Skeletal muscle satellite cell (primary cell): ENCODE measurements at regions not wholly inside any gene's neighbourhood (a gene's known extent, or its start where the extent isn't known, plus 50 kb on each side); places are given as distances from the start of the nearest gene placed in this dataset.

Experiments used
- H3K27me3 ChIP-seq: 2 replicates; pipeline ENCODE4 v1.7.0; 2013; ENCODE audit warnings: low read length; ENCODE audit not compliant: control insufficient read depth, insufficient read depth
- H3K36me3 ChIP-seq: 2 replicates; pipeline ENCODE4 v1.7.0; 2013; ENCODE audit warnings: mild to moderate bottlenecking, control low read depth, low read length; ENCODE audit not compliant: insufficient read depth
- H3K4me1 ChIP-seq: 2 replicates; pipeline ENCODE4 v1.7.0; 2013; ENCODE audit warnings: low read length; ENCODE audit not compliant: control insufficient read depth, insufficient read depth
- H3K4me2 ChIP-seq: 2 replicates; pipeline ENCODE4 v1.7.0; 2013; ENCODE audit warnings: mild to moderate bottlenecking, low read length
- H3K4me3 ChIP-seq: 2 replicates; pipeline ENCODE4 v1.7.0; 2013; ENCODE audit warnings: low read length
- H3K9ac ChIP-seq: 2 replicates; pipeline ENCODE4 v1.7.0; 2013; ENCODE audit warnings: mild to moderate bottlenecking, low read depth, low read length, moderate library complexity
- H3K9me3 ChIP-seq: replicated peaks from 2 replicates; pipeline ENCODE4 v1.7.0; 2013; ENCODE audit warnings: mild to moderate bottlenecking, control low read depth, low read length

DNA sequence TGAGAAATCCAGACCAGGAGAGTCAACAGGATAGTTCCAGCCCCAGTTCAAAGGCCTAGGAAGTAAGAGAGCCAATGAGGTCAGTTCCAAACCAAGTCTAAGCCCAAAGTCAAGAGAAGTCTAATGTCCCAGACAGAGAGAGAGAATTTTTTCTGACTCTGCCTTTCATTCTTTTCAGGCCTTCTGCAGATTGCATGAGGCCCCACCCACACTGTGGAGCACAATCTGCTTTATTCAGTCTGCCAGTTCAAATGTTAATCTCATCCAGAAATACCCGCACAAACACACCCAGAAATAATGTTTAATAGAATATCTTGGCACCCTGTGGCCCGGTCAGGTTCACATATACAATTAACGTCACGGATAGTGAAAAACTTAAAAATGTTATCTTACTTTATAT is 962.4 kb upstream of the SOX9 start:
- no peak overlapping the region for H3K9ac ChIP-seq
- no peaks in the 10 kb centered on the region for H3K36me3 ChIP-seq
- H3K4me3 ChIP-seq, result no peak overlapping the region
- no peaks in the 10 kb centered on the region for H3K27me3 ChIP-seq
- no peak overlapping the region for H3K4me2 ChIP-seq
- no peaks in the 10 kb centered on the region for H3K9me3 ChIP-seq
- H3K4me1 ChIP-seq, result no peaks in the 10 kb centered on the region

DNA sequence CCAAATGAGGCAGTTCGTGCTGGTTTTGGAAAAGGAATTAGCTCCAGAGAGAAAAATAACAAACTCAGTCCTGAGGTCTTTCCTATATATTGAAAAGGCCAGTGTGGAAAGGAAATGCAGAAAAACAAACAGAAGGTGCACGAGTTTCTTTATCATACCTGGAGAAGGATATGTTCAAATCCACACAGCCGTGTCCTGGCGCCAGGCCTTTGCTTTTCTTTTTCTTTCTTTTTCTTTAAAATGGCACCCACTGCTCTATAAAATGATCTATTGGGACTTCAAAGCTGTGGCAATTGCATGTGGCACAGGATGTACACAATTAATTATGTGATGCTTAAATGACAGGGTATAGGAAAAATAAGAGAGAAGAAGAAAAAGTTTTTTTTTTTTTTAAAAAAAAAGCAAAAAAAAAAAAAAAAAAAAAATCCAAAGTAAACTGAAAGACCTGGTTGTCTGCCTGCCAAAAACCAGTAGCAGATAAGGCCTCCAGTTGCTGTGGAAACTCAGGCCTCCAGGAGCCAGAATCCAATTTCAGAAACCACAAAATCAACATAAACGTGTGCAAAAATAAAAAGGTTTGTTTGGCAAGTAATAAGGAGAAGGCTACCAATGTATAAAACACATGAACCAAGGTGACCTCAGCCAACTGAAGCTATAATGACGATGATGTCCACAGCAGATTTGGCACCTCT is 957.6 kb upstream of the SOX9 start:
- Histone ChIP-seq H3K27me3 (no peaks in the 10 kb centered on the region), H3K4me3 (no peak overlapping the region), H3K36me3 (no peaks in the 10 kb centered on the region), H3K9ac (no peak overlapping the region), H3K4me1 (no peaks in the 10 kb centered on the region), H3K9me3 (no peaks in the 10 kb centered on the region), H3K4me2 (no peak overlapping the region)

DNA sequence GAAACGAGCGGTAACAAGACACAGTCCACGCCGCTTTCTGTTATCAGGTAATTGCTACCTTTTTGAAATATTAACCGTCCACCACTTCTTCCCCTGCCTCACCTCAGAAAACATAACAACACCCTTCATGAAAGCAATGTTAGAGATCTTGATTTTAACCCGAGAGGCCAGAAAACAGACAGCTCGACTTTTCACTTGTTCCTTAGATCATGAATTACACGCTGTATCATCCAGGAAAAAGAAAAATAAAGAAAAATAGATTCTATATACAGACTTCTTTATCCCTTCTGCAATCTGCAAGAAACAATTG is 957.1 kb upstream of the SOX9 start:
- no peaks in the 10 kb centered on the region for H3K9me3 ChIP-seq
- H3K4me3 ChIP-seq, result no peak overlapping the region
- no peak overlapping the region for H3K4me2 ChIP-seq
- no peaks in the 10 kb centered on the region for H3K27me3 ChIP-seq
- no peaks in the 10 kb centered on the region for H3K36me3 ChIP-seq
- no peak overlapping the region for H3K9ac ChIP-seq
- H3K4me1 ChIP-seq, result no peaks in the 10 kb centered on the region

GRCh38 chr17:71164561-71164960 is 956.3 kb upstream of the SOX9 start:
- H3K36me3 ChIP-seq, result no peaks in the 10 kb centered on the region
- H3K9ac ChIP-seq, result no peak overlapping the region
- H3K9me3 ChIP-seq, result no peaks in the 10 kb centered on the region
- no peak overlapping the region for H3K4me2 ChIP-seq
- H3K4me3 ChIP-seq, result no peak overlapping the region
- no peaks in the 10 kb centered on the region for H3K27me3 ChIP-seq
- no peaks in the 10 kb centered on the region for H3K4me1 ChIP-seq

- Histone ChIP-seq H3K9ac (no peak overlapping the region), H3K4me2 (no peak overlapping the region), H3K4me3 (no peak overlapping the region), H3K9me3 (no peaks in the 10 kb centered on the region), H3K27me3 (no peaks in the 10 kb centered on the region), H3K4me1 (no peaks in the 10 kb centered on the region), H3K36me3 (no peaks in the 10 kb centered on the region)
Observed at GRCh38 chr17:71166311-71166710, 954.5 kb upstream of the SOX9 start.

DNA sequence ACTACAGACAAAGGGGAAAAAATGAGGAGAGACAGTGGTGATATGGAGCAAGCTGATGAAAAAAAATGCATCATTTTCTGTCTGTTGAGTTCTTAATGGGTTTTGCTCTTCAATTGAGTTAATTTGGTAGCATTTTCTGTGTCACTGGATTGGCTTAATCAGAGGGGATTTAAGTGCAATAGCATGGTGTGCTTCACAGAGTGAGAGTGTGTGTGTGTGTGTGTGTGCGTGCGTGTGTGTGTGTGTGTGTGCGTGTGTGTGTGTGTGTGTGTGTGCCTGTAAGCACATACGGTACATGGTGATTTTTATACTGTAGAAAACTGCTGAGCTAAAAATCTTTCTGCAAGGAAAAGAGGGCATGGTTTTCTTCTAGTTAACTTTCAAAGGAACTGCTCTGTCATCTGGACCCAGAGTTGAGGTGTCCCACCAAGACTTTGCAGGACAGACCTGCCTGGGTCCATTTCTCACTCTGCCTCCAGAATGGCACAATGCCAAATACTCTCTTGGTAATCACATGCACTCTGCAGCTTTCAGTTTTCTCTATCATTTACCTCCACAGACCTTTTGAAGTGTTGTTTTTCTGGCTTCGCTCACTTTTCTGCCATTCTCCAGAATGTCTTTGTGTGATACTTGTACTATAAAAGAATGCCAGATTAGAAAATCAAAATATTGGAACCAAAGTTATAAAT is 952.6 kb upstream of the SOX9 start:
- H3K36me3 ChIP-seq, result no peaks in the 10 kb centered on the region
- H3K4me2 ChIP-seq, result no peak overlapping the region
- no peak overlapping the region for H3K4me3 ChIP-seq
- no peak overlapping the region for H3K9ac ChIP-seq
- H3K4me1 ChIP-seq, result no peaks in the 10 kb centered on the region
- H3K9me3 ChIP-seq, result no peaks in the 10 kb centered on the region
- no peaks in the 10 kb centered on the region for H3K27me3 ChIP-seq

DNA sequence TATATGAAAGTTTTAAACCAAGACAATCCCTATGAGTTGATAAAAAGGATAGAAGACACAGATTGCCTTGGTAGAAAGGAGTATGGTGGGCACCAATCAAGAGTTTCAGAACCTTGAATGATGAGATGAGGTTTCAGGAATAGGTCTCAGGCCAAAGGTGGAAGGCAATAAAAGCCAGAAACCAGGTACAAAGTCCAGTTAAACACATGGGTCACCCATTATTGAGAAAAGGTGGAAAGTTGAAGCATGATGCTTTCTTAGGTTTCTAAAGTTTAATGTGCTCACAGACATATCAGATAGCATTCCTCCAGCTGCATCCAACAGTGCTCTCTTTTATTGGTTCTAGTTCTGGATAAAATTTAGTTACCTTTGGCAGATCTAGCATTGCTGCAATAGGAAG is 950.8 kb upstream of the SOX9 start:
- no peak overlapping the region for H3K4me3 ChIP-seq
- no peaks in the 10 kb centered on the region for H3K4me1 ChIP-seq
- no peaks in the 10 kb centered on the region for H3K9me3 ChIP-seq
- H3K36me3 ChIP-seq, result no peaks in the 10 kb centered on the region
- H3K27me3 ChIP-seq, result no peaks in the 10 kb centered on the region
- no peak overlapping the region for H3K9ac ChIP-seq
- H3K4me2 ChIP-seq, result no peak overlapping the region

GRCh38 chr17:71171270-71171669 is 949.5 kb upstream of the SOX9 start:
- Histone ChIP-seq H3K9me3 (no peaks in the 10 kb centered on the region), H3K27me3 (no peaks in the 10 kb centered on the region), H3K4me3 (no peak overlapping the region), H3K4me1 (no peaks in the 10 kb centered on the region), H3K9ac (no peak overlapping the region), H3K36me3 (no peaks in the 10 kb centered on the region), H3K4me2 (no peak overlapping the region)

- Histone ChIP-seq H3K36me3 (no peaks in the 10 kb centered on the region), H3K9me3 (no peaks in the 10 kb centered on the region), H3K4me3 (no peak overlapping the region), H3K9ac (no peak overlapping the region), H3K4me1 (no peaks in the 10 kb centered on the region), H3K4me2 (no peak overlapping the region), H3K27me3 (no peaks in the 10 kb centered on the region)
Observed at GRCh38 chr17:71173991-71174390, 946.8 kb upstream of the SOX9 start.

DNA sequence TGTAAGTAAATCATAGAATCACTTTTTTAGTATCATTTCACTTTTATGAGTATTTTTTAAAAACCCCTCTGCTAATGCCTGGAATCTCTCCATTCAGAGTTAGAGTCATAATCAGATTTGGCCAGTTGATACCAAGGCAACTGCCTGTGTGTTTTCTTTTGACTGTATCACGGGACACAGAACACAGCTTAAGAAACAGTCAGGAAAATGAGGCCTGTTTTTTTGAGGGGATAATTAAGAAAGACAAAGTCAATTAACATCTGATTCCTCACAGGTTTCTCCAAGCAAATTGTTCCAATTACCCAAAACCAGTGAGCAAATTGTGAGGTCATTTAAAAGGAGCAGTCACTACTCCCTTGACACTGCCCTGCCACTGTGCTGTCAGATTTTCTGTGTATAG is 944.5 kb upstream of the SOX9 start:
- Histone ChIP-seq H3K4me2 (no peak overlapping the region), H3K36me3 (no peaks in the 10 kb centered on the region)

DNA sequence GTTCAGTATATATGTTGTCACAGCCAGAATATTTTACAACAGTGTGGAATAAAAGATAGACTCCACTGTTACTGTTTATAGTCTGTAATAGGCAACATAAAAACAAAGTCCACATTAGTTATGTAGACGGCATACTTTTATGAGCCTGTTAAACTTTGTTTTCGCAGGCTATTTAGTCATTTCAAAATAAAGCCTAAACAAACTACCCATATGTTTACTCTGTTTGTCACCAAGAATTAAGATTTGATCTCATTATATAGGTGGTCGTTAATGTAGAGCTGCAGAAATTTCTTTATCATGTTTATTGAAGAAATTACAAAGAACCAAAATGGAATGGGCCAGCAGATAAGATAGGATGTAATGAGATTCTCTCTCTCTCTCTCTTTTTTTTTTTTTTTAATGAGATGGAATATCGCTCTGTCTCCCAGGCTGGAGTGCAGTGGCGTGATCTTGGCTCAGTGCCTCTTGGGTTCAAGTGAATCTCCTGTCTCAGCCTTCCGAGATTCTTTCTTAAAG is 943.8 kb upstream of the SOX9 start:
- no peak overlapping the region for H3K4me3 ChIP-seq
- no peak overlapping the region for H3K4me2 ChIP-seq
- H3K36me3 ChIP-seq, result no peaks in the 10 kb centered on the region
- no peaks in the 10 kb centered on the region for H3K9me3 ChIP-seq
- H3K27me3 ChIP-seq, result no peaks in the 10 kb centered on the region
- peaks cover 13% of the 10 kb centered on the region for H3K4me1 ChIP-seq
- no peak overlapping the region for H3K9ac ChIP-seq

More for the DNA sequence above, 944.5 kb upstream of the SOX9 start:
- H3K9ac ChIP-seq, result no peak overlapping the region
- no peaks in the 10 kb centered on the region for H3K27me3 ChIP-seq
- H3K4me1 ChIP-seq, result peaks cover 12% of the 10 kb centered on the region
- H3K4me3 ChIP-seq, result no peak overlapping the region
- no peaks in the 10 kb centered on the region for H3K9me3 ChIP-seq

- Histone ChIP-seq H3K9ac (no peak overlapping the region), H3K4me3 (no peak overlapping the region)
Observed at GRCh38 chr17:71180801-71181385, 939.9 kb upstream of the SOX9 start.

More at GRCh38 chr17:71180801-71181385, 939.9 kb upstream of the SOX9 start:
- H3K4me1 ChIP-seq, result peaks cover 16% of the 10 kb centered on the region
- no peak overlapping the region for H3K4me2 ChIP-seq
- no peaks in the 10 kb centered on the region for H3K9me3 ChIP-seq
- no peaks in the 10 kb centered on the region for H3K36me3 ChIP-seq
- no peaks in the 10 kb centered on the region for H3K27me3 ChIP-seq
